Endodermal cell (in vitro differentiated cells): ENCODE measurements at regions not wholly inside any gene's neighbourhood (a gene's known extent, or its start where the extent isn't known, plus 50 kb on each side); places are given as distances from the start of the nearest gene placed in this dataset.
A peak's percentile ranks its signal among the peaks of the same experiment; 100 is the strongest.

Source experiments
- DNase-seq: peaks from one replicate; pipeline ENCODE4 v3.0.0-alpha.2; 2017
- H3K27ac ChIP-seq: 2 replicates; pipeline ENCODE4 v1.5.1; 2013; ENCODE audit warnings: mild to moderate bottlenecking, low read depth, low read length, moderate library complexity
- H3K27me3 ChIP-seq: 2 replicates; pipeline ENCODE4 v1.6.1; 2013; ENCODE audit warnings: mild to moderate bottlenecking, low read length, moderate library complexity; ENCODE audit not compliant: insufficient read depth, control insufficient read depth, poor library complexity, severe bottlenecking
- H3K36me3 ChIP-seq: 2 replicates; pipeline ENCODE4 v1.7.0; 2013; ENCODE audit warnings: mild to moderate bottlenecking, low read length, moderate library complexity; ENCODE audit not compliant: control insufficient read depth, insufficient read depth
- H3K4me1 ChIP-seq: one replicate; pipeline ENCODE4 v1.7.0; 2013; ENCODE audit warnings: low read length; ENCODE audit not compliant: control insufficient read depth, insufficient read depth
- H3K4me3 ChIP-seq: 2 replicates; pipeline ENCODE4 v1.5.1; 2013; ENCODE audit warnings: mild to moderate bottlenecking, low read length, moderate library complexity
- H3K9ac ChIP-seq: 2 replicates; pipeline ENCODE4 v1.6.1; 2013; ENCODE audit warnings: mild to moderate bottlenecking, low read length, moderate library complexity; ENCODE audit not compliant: poor library complexity, severe bottlenecking; ENCODE audit errors: extremely low read depth
- H3K9me3 ChIP-seq: 2 replicates; pipeline ENCODE4 v1.6.1; 2013; ENCODE audit warnings: mild to moderate bottlenecking, low read length, moderate library complexity; ENCODE audit not compliant: control insufficient read depth
- H3K27ac Mint-ChIP-seq: 2 replicates; pipeline ENCODE4 v1.8.0; 2020; ENCODE audit warnings: mixed read lengths
- H3K27me3 Mint-ChIP-seq: 2 replicates; pipeline ENCODE4 v1.8.0; 2021; ENCODE audit warnings: mild to moderate bottlenecking, mixed read lengths; ENCODE audit not compliant: insufficient read depth
- H3K36me3 Mint-ChIP-seq: 2 replicates; pipeline ENCODE4 v1.8.0; 2020; ENCODE audit warnings: low read depth, mixed read lengths
- H3K4me1 Mint-ChIP-seq: 2 replicates; pipeline ENCODE4 v1.8.0; 2020; ENCODE audit warnings: mixed read lengths
- H3K4me3 Mint-ChIP-seq: 2 replicates; pipeline ENCODE4 v1.8.0; 2020; ENCODE audit warnings: mild to moderate bottlenecking, moderate library complexity, mixed read lengths
- H3K9me3 Mint-ChIP-seq: 2 replicates; pipeline ENCODE4 v1.8.0; 2020; ENCODE audit warnings: mild to moderate bottlenecking, mixed read lengths
- WGBS, 2 experiments: methylation state at CpG; one replicate each; pipeline versions ENCODE4 v1.1.5 to v1.1.7; 2013; ENCODE audit warnings: missing lambda C conversion rate in 2 of 2, mixed read lengths in 1 of 2; ENCODE audit not compliant: insufficient coverage in 1 of 2, insufficient read length in 1 of 2; 5-methylcytosine and 5-hydroxymethylcytosine counted together
- TF ChIP-seq, protein P1 (sequence below): fragments of 200-600 bp; sonication (generic); conservative IDR thresholded peaks from 2 replicates; pipeline ENCODE4 v1.5.0; 2021; ENCODE audit warnings: antibody characterized with exemption, mild to moderate bottlenecking

- Mint-ChIP-seq H3K36me3 (no peaks in the 10 kb centered on the region), H3K27me3 (no peaks in the 10 kb centered on the region), H3K9me3 (peaks cover 23% of the 10 kb centered on the region), H3K4me3 (no peak overlapping the region), H3K27ac (no peak overlapping the region), H3K4me1 (no peaks in the 10 kb centered on the region)
- H3K4me1 ChIP-seq, result no peaks in the 10 kb centered on the region
- no peaks in the 10 kb centered on the region for H3K36me3 ChIP-seq
- H3K4me3 ChIP-seq, result no peak overlapping the region
- TF ChIP-seq, protein P1, sequence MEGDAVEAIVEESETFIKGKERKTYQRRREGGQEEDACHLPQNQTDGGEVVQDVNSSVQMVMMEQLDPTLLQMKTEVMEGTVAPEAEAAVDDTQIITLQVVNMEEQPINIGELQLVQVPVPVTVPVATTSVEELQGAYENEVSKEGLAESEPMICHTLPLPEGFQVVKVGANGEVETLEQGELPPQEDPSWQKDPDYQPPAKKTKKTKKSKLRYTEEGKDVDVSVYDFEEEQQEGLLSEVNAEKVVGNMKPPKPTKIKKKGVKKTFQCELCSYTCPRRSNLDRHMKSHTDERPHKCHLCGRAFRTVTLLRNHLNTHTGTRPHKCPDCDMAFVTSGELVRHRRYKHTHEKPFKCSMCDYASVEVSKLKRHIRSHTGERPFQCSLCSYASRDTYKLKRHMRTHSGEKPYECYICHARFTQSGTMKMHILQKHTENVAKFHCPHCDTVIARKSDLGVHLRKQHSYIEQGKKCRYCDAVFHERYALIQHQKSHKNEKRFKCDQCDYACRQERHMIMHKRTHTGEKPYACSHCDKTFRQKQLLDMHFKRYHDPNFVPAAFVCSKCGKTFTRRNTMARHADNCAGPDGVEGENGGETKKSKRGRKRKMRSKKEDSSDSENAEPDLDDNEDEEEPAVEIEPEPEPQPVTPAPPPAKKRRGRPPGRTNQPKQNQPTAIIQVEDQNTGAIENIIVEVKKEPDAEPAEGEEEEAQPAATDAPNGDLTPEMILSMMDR, result no peak
- no peak overlapping the region for H3K27ac ChIP-seq
- H3K9me3 ChIP-seq, result peaks cover 31% of the 10 kb centered on the region
- DNase-seq, result no peak
- WGBS, 2 experiments, result 93% methylated on average over 2 of the region's 2 CpGs
- H3K9ac ChIP-seq, result no peak overlapping the region
- H3K27me3 ChIP-seq, result no peaks in the 10 kb centered on the region
Observed at GRCh38 chr2:156956161-156956560, 301.3 kb upstream of the GALNT5 start.

DNA sequence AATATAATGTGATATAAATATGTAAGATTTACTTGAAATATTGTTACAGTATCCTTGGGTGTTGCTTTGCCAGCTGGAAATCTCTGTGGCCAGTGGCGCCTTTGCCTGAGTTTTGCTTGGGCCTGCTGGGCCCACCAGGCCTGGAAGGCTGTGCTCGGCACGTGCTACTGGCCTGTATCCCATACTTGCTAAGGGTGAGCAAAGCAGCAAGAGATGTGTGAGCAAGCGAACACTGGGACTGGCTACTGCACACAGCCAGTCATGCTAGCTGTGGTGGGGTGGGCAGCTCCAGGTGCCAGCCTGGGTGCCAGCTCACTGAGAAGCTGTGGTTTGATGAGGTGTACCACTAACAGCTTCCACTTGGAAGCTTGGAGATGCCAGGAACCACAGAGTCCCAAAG is 299.1 kb upstream of the GALNT5 start:
- H3K27me3 Mint-ChIP-seq, result no peaks in the 10 kb centered on the region
- H3K4me1 ChIP-seq, result no peaks in the 10 kb centered on the region
- peak overlapping the region; percentile 64 for H3K4me3 ChIP-seq
- H3K9me3 ChIP-seq, result peaks cover 23% of the 10 kb centered on the region
- no peak overlapping the region for H3K9ac ChIP-seq
- no peaks in the 10 kb centered on the region for H3K27me3 ChIP-seq
- WGBS, 2 experiments, result 80 to 95% methylated on average over 1 to 4 of the region's 4 CpGs
- H3K36me3 Mint-ChIP-seq, result no peaks in the 10 kb centered on the region
- no peaks in the 10 kb centered on the region for H3K4me1 Mint-ChIP-seq
- H3K27ac ChIP-seq, result no peak overlapping the region
- TF ChIP-seq, protein P1, result no peak
- H3K27ac Mint-ChIP-seq, result no peak overlapping the region
- peaks cover 23% of the 10 kb centered on the region for H3K9me3 Mint-ChIP-seq
- no peak overlapping the region for H3K4me3 Mint-ChIP-seq
- DNase-seq, result no peak
- no peaks in the 10 kb centered on the region for H3K36me3 ChIP-seq

DNA sequence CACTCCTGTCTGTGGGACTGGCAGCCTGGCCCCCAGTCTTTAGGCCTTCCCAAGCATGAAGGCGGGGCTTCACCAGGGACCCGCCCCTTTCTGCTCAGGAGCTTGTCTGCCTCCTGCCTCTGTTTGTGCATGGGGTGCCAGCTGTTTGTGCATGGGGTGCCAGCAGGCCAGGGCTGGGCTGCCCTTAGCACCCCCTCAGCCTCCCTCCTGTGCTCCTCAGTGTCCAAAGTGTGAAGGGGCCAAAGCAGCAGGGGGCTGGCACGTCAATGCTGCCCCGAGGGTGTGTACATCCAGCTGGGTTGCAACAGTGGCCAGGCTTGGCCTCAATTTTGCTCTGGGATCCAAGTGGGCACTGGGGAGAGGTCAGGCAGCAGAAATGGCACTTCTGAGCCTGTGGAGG is 298.0 kb upstream of the GALNT5 start:
- WGBS, 2 experiments, result 60 to 77% methylated on average over 1 to 4 of the region's 4 CpGs
- Histone ChIP-seq H3K27ac (no peak overlapping the region), H3K27me3 (no peaks in the 10 kb centered on the region), H3K4me1 (no peaks in the 10 kb centered on the region), H3K9ac (no peak overlapping the region), H3K9me3 (peaks cover 23% of the 10 kb centered on the region), H3K36me3 (no peaks in the 10 kb centered on the region), H3K4me3 (no peak overlapping the region)
- peaks cover 23% of the 10 kb centered on the region for H3K9me3 Mint-ChIP-seq
- no peaks in the 10 kb centered on the region for H3K4me1 Mint-ChIP-seq
- TF ChIP-seq, protein P1, result no peak
- no peak overlapping the region for H3K4me3 Mint-ChIP-seq
- no peaks in the 10 kb centered on the region for H3K36me3 Mint-ChIP-seq
- no peak overlapping the region for H3K27ac Mint-ChIP-seq
- DNase-seq, result no peak
- H3K27me3 Mint-ChIP-seq, result no peaks in the 10 kb centered on the region
